ENCODE measurements at regions not wholly inside any gene's neighbourhood (a gene's known extent, or its start where the extent isn't known, plus 50 kb on each side); places are given as distances from the start of the nearest gene placed in this dataset.

DNA sequence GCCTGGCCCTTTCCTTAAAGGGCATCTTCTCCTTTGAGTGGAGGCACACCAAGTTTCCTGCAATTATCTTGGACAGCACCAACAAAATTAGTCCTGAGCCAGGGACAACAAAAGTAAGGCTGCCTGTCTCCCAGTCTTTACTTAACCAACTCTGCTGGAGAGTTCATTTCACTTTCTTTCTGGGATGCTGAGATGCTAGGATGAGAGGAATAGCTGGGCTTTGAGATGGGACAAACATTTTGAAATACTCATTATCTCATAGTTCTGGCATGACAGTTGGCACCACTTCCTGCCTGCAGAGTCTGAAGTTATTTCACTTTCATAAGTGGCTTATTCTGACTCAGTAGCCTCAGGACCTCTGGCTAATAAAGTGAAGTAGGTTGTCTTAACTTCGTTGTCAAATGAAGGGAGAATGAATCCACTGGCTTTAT, 157.0 kb downstream of the C9orf152 start:
- TF ChIP-seq, protein P1, sequence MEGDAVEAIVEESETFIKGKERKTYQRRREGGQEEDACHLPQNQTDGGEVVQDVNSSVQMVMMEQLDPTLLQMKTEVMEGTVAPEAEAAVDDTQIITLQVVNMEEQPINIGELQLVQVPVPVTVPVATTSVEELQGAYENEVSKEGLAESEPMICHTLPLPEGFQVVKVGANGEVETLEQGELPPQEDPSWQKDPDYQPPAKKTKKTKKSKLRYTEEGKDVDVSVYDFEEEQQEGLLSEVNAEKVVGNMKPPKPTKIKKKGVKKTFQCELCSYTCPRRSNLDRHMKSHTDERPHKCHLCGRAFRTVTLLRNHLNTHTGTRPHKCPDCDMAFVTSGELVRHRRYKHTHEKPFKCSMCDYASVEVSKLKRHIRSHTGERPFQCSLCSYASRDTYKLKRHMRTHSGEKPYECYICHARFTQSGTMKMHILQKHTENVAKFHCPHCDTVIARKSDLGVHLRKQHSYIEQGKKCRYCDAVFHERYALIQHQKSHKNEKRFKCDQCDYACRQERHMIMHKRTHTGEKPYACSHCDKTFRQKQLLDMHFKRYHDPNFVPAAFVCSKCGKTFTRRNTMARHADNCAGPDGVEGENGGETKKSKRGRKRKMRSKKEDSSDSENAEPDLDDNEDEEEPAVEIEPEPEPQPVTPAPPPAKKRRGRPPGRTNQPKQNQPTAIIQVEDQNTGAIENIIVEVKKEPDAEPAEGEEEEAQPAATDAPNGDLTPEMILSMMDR (IDR thresholded peaks at IDR 0.05) = no peak
- TF ChIP-seq POLR2A (IDR thresholded peaks at IDR 0.05) = no peak
